ENCODE measurements at regions not wholly inside any gene's neighbourhood (a gene's known extent, or its start where the extent isn't known, plus 50 kb on each side); places are given as distances from the start of the nearest gene placed in this dataset.

DNA sequence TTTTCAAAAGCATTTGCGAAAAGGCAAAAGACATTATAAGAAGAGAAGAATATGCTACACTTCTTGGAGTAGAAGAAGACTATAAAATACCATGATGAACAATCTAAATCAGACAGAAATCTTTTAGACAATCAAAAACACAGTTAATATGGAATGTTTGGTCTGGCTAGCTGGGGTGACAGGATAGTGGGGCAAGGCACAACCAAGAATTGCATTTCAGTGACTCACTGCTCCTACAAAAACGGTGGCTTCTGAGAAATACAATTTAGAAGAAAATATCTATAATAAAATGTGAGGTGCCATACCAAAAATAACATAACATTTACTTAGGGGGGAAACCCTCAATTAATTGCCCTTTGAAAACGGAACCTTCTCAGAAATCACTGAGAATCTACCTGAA lies 363.4 kb downstream of the NPR3 start (continued):
- TF ChIP-seq, protein P1, sequence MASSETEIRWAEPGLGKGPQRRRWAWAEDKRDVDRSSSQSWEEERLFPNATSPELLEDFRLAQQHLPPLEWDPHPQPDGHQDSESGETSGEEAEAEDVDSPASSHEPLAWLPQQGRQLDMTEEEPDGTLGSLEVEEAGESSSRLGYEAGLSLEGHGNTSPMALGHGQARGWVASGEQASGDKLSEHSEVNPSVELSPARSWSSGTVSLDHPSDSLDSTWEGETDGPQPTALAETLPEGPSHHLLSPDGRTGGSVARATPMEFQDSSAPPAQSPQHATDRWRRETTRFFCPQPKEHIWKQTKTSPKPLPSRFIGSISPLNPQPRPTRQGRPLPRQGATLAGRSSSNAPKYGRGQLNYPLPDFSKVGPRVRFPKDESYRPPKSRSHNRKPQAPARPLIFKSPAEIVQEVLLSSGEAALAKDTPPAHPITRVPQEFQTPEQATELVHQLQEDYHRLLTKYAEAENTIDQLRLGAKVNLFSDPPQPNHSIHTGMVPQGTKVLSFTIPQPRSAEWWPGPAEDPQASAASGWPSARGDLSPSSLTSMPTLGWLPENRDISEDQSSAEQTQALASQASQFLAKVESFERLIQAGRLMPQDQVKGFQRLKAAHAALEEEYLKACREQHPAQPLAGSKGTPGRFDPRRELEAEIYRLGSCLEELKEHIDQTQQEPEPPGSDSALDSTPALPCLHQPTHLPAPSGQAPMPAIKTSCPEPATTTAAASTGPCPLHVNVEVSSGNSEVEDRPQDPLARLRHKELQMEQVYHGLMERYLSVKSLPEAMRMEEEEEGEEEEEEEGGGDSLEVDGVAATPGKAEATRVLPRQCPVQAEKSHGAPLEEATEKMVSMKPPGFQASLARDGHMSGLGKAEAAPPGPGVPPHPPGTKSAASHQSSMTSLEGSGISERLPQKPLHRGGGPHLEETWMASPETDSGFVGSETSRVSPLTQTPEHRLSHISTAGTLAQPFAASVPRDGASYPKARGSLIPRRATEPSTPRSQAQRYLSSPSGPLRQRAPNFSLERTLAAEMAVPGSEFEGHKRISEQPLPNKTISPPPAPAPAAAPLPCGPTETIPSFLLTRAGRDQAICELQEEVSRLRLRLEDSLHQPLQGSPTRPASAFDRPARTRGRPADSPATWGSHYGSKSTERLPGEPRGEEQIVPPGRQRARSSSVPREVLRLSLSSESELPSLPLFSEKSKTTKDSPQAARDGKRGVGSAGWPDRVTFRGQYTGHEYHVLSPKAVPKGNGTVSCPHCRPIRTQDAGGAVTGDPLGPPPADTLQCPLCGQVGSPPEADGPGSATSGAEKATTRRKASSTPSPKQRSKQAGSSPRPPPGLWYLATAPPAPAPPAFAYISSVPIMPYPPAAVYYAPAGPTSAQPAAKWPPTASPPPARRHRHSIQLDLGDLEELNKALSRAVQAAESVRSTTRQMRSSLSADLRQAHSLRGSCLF (CRISPR knock-in tag; IDR thresholded peaks at IDR 0.05; ENCODE audit: borderline replicate concordance) = no peak
- TF ChIP-seq ZNF737 (CRISPR knock-in tag; IDR thresholded peaks at IDR 0.05; ENCODE audit: borderline replicate concordance) = no peak

DNA sequence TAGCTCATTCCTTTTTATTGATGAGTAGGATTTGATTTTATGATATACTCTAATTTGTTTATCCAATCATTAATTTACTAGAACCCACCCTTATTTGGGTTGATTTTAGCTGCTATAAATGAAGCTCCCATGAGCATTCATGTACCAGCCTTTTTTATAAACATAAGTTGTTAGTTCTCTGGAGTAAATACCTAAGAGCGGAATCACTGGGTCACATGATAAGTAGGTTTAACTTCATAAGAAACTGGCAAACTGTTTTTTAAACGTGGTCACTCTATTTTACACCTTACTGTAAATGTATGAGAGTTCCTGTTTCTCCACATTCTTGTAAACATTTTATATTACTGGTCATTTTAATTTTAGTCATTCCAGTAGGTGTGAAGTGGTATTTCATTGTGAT lies 364.6 kb downstream of the NPR3 start:
- no peak for DNase-seq (ENCODE audit: low spot score)
- POLR2A ChIA-PET = no interaction called here
- Histone ChIP-seq H3K4me3 (replicated peaks in 1 of 3; ENCODE audit: insufficient read depth in 1 of 3, low read depth in 2 of 3, low read length in 3 of 3) (no peak overlapping the region), H3K27ac (ENCODE audit: extremely low read length, insufficient read depth, low read length) (no peak overlapping the region), H3K27me3 (ENCODE audit: control insufficient read depth in 1 of 2, insufficient read depth in 2 of 2, low read length in 2 of 2) (no peaks in the 10 kb centered on the region), H3K9ac (ENCODE audit: insufficient read depth, low read depth, low read length) (no peak overlapping the region), H3K79me2 (ENCODE audit: insufficient read depth, low read length) (no peaks in the 10 kb centered on the region), H3K9me3 (ENCODE audit: low read length) (no peaks in the 10 kb centered on the region), H4K20me1 (ENCODE audit: insufficient read depth, low read length) (no peaks in the 10 kb centered on the region; the same call in 1 of the 2 replicates), H3K36me3 (replicated peaks in 1 of 2; ENCODE audit: control insufficient read depth in 1 of 2, insufficient read depth in 2 of 2, low read length in 2 of 2) (no peaks in the 10 kb centered on the region), H2AFZ (ENCODE audit: low read length) (no peak overlapping the region), H3K4me2 (ENCODE audit: low read depth, low read length) (no peak overlapping the region), H3K4me1 (ENCODE audit: insufficient read depth, low read length) (no peaks in the 10 kb centered on the region)
- FAIRE-seq = no peak
- intact Hi-C loops (cut with micrococcal nuclease; ENCODE audit: unreplicated experiment) (no loop called here), in situ Hi-C loops (cut with HindIII; ENCODE audit: extremely low pct_ligation_motif_present, low pct_unique_long_range_greater_than_20kb) (no loop called here)
- WGBS (ENCODE audit: low lambda C conversion rate) = 48% methylated on average over 2 of the region's 2 CpGs
- no peak for ATAC-seq
- no TSS peak for BruUV-seq (replicated peaks)
- TF ChIP-seq MBNL3 (CRISPR knock-in tag; conservative IDR thresholded peaks at IDR 0.05) (no peak), FOXK2 (IDR thresholded peaks at IDR 0.05) (no peak), ARNT (IDR thresholded peaks at IDR 0.05) (no peak), ZNF33A (CRISPR knock-in tag; IDR thresholded peaks at IDR 0.05; ENCODE audit: borderline replicate concordance) (no peak), ZNF775 (CRISPR knock-in tag; IDR thresholded peaks at IDR 0.05; ENCODE audit: borderline replicate concordance) (no peak), ZSCAN21 (CRISPR knock-in tag; IDR thresholded peaks at IDR 0.05; ENCODE audit: borderline replicate concordance) (no peak), PAWR (CRISPR knock-in tag; IDR thresholded peaks at IDR 0.05; ENCODE audit: borderline replicate concordance) (no peak)
- TF ChIP-seq, protein P2, sequence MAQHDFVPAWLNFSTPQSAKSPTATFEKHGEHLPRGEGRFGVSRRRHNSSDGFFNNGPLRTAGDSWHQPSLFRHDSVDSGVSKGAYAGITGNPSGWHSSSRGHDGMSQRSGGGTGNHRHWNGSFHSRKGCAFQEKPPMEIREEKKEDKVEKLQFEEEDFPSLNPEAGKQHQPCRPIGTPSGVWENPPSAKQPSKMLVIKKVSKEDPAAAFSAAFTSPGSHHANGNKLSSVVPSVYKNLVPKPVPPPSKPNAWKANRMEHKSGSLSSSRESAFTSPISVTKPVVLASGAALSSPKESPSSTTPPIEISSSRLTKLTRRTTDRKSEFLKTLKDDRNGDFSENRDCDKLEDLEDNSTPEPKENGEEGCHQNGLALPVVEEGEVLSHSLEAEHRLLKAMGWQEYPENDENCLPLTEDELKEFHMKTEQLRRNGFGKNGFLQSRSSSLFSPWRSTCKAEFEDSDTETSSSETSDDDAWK (CRISPR knock-in tag; IDR thresholded peaks at IDR 0.05) = no peak
- TF ChIP-seq, protein P3, sequence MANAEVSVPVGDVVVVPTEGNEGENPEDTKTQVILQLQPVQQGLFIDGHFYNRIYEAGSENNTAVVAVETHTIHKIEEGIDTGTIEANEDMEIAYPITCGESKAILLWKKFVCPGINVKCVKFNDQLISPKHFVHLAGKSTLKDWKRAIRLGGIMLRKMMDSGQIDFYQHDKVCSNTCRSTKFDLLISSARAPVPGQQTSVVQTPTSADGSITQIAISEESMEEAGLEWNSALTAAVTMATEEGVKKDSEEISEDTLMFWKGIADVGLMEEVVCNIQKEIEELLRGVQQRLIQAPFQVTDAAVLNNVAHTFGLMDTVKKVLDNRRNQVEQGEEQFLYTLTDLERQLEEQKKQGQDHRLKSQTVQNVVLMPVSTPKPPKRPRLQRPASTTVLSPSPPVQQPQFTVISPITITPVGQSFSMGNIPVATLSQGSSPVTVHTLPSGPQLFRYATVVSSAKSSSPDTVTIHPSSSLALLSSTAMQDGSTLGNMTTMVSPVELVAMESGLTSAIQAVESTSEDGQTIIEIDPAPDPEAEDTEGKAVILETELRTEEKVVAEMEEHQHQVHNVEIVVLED (CRISPR knock-in tag; IDR thresholded peaks at IDR 0.05; ENCODE audit: borderline replicate concordance) = no peak
- TF ChIP-seq, protein P4, sequence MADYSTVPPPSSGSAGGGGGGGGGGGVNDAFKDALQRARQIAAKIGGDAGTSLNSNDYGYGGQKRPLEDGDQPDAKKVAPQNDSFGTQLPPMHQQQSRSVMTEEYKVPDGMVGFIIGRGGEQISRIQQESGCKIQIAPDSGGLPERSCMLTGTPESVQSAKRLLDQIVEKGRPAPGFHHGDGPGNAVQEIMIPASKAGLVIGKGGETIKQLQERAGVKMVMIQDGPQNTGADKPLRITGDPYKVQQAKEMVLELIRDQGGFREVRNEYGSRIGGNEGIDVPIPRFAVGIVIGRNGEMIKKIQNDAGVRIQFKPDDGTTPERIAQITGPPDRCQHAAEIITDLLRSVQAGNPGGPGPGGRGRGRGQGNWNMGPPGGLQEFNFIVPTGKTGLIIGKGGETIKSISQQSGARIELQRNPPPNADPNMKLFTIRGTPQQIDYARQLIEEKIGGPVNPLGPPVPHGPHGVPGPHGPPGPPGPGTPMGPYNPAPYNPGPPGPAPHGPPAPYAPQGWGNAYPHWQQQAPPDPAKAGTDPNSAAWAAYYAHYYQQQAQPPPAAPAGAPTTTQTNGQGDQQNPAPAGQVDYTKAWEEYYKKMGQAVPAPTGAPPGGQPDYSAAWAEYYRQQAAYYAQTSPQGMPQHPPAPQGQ (CRISPR knock-in tag; IDR thresholded peaks at IDR 0.05; ENCODE audit: borderline replicate concordance) = no peak
- CTCF ChIA-PET (ENCODE audit: low intra/inter-chr PET ratio, low total read pairs) = no interaction called here
